ENCODE measurements at regions not wholly inside any gene's neighbourhood (a gene's known extent, or its start where the extent isn't known, plus 50 kb on each side); places are given as distances from the start of the nearest gene placed in this dataset.

- TF ChIP-seq, protein P1, sequence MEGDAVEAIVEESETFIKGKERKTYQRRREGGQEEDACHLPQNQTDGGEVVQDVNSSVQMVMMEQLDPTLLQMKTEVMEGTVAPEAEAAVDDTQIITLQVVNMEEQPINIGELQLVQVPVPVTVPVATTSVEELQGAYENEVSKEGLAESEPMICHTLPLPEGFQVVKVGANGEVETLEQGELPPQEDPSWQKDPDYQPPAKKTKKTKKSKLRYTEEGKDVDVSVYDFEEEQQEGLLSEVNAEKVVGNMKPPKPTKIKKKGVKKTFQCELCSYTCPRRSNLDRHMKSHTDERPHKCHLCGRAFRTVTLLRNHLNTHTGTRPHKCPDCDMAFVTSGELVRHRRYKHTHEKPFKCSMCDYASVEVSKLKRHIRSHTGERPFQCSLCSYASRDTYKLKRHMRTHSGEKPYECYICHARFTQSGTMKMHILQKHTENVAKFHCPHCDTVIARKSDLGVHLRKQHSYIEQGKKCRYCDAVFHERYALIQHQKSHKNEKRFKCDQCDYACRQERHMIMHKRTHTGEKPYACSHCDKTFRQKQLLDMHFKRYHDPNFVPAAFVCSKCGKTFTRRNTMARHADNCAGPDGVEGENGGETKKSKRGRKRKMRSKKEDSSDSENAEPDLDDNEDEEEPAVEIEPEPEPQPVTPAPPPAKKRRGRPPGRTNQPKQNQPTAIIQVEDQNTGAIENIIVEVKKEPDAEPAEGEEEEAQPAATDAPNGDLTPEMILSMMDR (IDR thresholded peaks at IDR 0.05; ENCODE audit: low read depth, low read length), result no peak
- no peak for DNase-seq (ENCODE audit: extremely low read depth, low read depth)
These were observed 79.7 kb upstream of the TRIB2 start for GRCh38 chr2:12636837-12637581.

DNA sequence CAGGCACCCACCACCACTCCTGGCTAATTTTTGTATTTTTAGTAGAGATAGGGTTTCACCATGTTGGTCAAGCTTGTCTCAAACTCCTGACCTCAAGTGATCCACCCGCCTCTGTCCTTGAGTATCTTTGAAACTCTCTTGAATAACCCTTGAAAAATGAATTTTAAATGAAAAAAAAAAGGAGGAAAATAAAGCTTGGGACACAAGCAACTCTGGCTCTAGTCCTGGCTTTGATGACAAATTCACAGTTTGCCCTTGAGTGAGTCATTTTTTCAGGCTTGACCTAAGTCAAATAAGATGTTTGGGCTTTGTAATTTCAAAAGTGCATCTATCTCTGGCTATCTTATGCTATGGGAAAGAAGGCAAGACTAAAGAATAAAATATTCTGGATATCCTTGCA, 79.0 kb upstream of the TRIB2 start:
- no peak for DNase-seq (ENCODE audit: extremely low read depth, low read depth)
- TF ChIP-seq, protein P1 (IDR thresholded peaks at IDR 0.05; ENCODE audit: low read depth, low read length), result no peak

DNA sequence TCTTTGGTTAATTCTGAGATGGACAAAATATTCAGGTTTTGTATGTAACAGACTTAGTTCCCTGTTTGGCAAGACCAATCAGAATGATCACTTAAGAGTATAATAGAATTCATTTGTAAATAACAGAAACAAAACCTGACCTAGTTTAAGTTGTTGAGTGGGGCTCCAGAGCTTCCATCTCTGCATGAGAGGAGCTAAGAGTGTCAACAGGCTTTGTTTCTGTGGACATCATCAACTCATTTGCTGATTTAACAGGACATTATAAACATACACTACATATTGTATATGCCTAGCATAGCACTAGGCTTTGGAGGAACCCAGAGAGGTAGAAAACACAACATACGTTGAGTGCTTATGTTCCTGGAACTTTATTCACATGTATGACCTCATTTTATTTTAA, 75.3 kb upstream of the TRIB2 start:
- no peak for DNase-seq (ENCODE audit: extremely low read depth, low read depth)
- TF ChIP-seq, protein P1 (IDR thresholded peaks at IDR 0.05; ENCODE audit: low read depth, low read length), result no peak

DNA sequence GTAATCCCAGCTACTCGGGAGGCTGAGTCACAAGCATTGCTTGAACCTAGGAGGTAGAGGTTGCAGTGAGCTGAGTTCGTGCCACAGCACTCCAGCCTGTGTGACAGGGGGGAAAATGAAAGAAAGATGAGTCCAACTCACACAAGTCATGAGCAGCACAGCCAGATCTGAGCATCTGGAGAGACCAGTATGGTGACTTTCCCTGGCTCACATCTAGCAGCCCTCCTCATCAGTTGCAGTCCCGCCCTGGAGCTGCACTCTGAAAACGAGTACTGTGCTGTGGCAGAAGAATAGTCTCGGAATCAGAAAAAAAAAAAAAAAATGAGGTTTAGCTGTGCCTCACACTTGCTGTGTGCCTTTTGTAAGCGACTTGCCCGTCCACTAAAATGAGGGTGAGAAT, 74.4 kb upstream of the TRIB2 start:
- DNase-seq (ENCODE audit: extremely low read depth, low read depth), result no peak
- TF ChIP-seq, protein P1 (IDR thresholded peaks at IDR 0.05; ENCODE audit: low read depth, low read length), result no peak

DNA sequence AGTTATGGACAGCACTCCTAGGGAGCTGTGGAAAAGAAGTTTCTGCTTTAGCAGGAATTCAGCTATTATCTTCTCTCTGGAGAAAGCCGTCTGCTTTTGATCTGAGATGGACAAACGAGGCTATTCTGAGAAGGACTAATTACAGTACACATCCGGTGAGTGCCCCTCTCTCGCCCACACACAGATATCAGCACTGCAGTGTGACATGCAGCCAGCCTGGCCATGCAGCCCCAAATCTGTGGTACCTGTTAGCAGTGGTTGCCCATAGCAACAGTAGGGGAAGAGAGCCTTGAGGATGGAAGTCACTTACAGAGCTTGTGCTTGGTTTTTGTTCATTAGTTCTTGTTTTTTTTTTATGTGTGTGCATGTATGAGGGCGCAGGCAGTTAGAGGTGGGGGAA, 73.9 kb upstream of the TRIB2 start:
- TF ChIP-seq, protein P1 (IDR thresholded peaks at IDR 0.05; ENCODE audit: low read depth, low read length), result no peak
- no peak for DNase-seq (ENCODE audit: extremely low read depth, low read depth)

GRCh38 chr2:12649602-12650400, 66.9 kb upstream of the TRIB2 start:
- TF ChIP-seq, protein P1 (IDR thresholded peaks at IDR 0.05; ENCODE audit: low read depth, low read length), result no peak
- no peak for DNase-seq (ENCODE audit: extremely low read depth, low read depth)

GRCh38 chr2:12651641-12652040, 65.1 kb upstream of the TRIB2 start:
- TF ChIP-seq, protein P1 (IDR thresholded peaks at IDR 0.05; ENCODE audit: low read depth, low read length), result no peak
- no peak for DNase-seq (ENCODE audit: extremely low read depth, low read depth)

All from AG09319 (cell line).